HCT116 (cell line): ENCODE measurements at regions not wholly inside any gene's neighbourhood (a gene's known extent, or its start where the extent isn't known, plus 50 kb on each side); places are given as distances from the start of the nearest gene placed in this dataset.

Experiments
- ATAC-seq: fragments of 200-7000 bp; cut with Tn5 transposase; 2 replicates; pipeline ENCODE4 v1.9.1; 2020; ENCODE audit warnings: mild to moderate bottlenecking, moderate library complexity
- BruUV-seq: library from RNA; stranded (reverse); fragments of 400-500 nt; replicated peaks from 2 replicates; lab custom pipeline; 2021; lab: Mats Ljungman, UMichigan
- CTCF ChIA-PET: fragments of 300-600 bp; sonication (Branson Sonifier 250); formaldehyde crosslinking; loops from one replicate; lab custom pipeline; 2021; ENCODE audit warnings: antibody characterized with exemption; lab: Charles Lee
- POLR2A ChIA-PET: fragments of 300-600, 350-600 bp; sonication (Branson Sonifier 250); formaldehyde crosslinking; loops from one replicate; lab custom pipeline; 2021; ENCODE audit warnings: antibody characterized with exemption; lab: Charles Lee
- RAD21 ChIA-PET, 2 experiments: fragments of 300-600 bp; sonication (Branson Sonifier 250); formaldehyde crosslinking; loops; one replicate each; lab custom pipeline; 2023; ENCODE audit warnings: low total read pairs in 2 of 2; ENCODE audit not compliant: uncharacterized antibody in 2 of 2, unreplicated experiment in 2 of 2, low non-redundant PET in 1 of 2; lab: Charles Lee
- DNase-seq: peaks from one replicate; pipeline ENCODE4 v3.0.0-alpha.2; 2010; ENCODE audit warnings: low read depth, low spot score
- H2AFZ ChIP-seq: fragments of 200-600 bp; shearing (Covaris generic), sonication (generic); 2 replicates; pipeline ENCODE4 v1.6.1; 2017; ENCODE audit warnings: low read depth, mixed run types, mixed read lengths, antibody characterized with exemption, low read length; ENCODE audit not compliant: poor library complexity, severe bottlenecking
- H3K27ac ChIP-seq: 2 replicates; pipeline ENCODE4 v1.5.1; 2012; ENCODE audit warnings: low read depth, low read length
- H3K27me3 ChIP-seq: fragments of 200-600 bp; sonication (generic); 2 replicates; pipeline ENCODE4 v1.6.1; 2016; ENCODE audit warnings: mixed run types, low read length, mixed read lengths; ENCODE audit not compliant: insufficient read depth
- H3K36me3 ChIP-seq, 2 experiments: fragments of 200-500 bp in 1 of 2; fragments of 200-600 bp in 1 of 2; sonication (Bioruptor generic) in 1 of 2; sonication (generic) in 1 of 2; 2 replicates each; pipeline versions ENCODE4 v1.5.1 to v1.6.1; 2014 to 2016; ENCODE audit warnings: low read length in 2 of 2, inconsistent platforms in 1 of 2, mixed read lengths in 1 of 2, mixed run types in 1 of 2; ENCODE audit not compliant: insufficient read depth in 2 of 2, control insufficient read depth in 1 of 2
- H3K4me1 ChIP-seq, 2 experiments: fragments of 200-600 bp in 1 of 2; sonication (generic) in 1 of 2; 2 replicates each; pipeline versions ENCODE4 v1.5.1 to v1.6.1; 2012 to 2017; ENCODE audit warnings: low read length in 2 of 2, inconsistent platforms in 1 of 2, mild to moderate bottlenecking in 1 of 2, mixed read lengths in 1 of 2, mixed run types in 1 of 2, moderate library complexity in 1 of 2; ENCODE audit not compliant: insufficient read depth in 2 of 2, control insufficient read depth in 1 of 2
- H3K4me2 ChIP-seq: fragments of 200-600 bp; sonication (generic); 2 replicates; pipeline ENCODE4 v1.6.1; 2017; ENCODE audit warnings: mixed run types, low read length, mixed read lengths
- H3K4me3 ChIP-seq, 2 experiments: fragments of 200-600 bp in 1 of 2; sonication (generic) in 1 of 2; replicated peaks in 1 of 2; 2 replicates each; pipeline ENCODE4 v1.5.1; 2011 to 2016; ENCODE audit warnings: low read length in 2 of 2, control low read depth in 1 of 2, low read depth in 1 of 2, mild to moderate bottlenecking in 1 of 2, mixed read lengths in 1 of 2, mixed run types in 1 of 2
- H3K79me2 ChIP-seq: fragments of 200-600 bp; sonication (generic); 2 replicates; pipeline ENCODE4 v1.6.1; 2017; ENCODE audit warnings: mild to moderate bottlenecking, mixed run types, low read length, moderate library complexity, mixed read lengths; ENCODE audit not compliant: insufficient read depth
- H3K9ac ChIP-seq: fragments of 200-600 bp; sonication (generic); 2 replicates; pipeline ENCODE4 v1.6.1; 2016; ENCODE audit warnings: low read length, mixed read lengths
- H3K9me2 ChIP-seq: fragments of 200-600 bp; sonication (generic), shearing (Covaris generic); 2 replicates; pipeline ENCODE4 v1.6.1; 2017; ENCODE audit warnings: mixed run types, mild to moderate bottlenecking, moderate library complexity; ENCODE audit not compliant: insufficient read depth
- H3K9me3 ChIP-seq, 2 experiments: fragments of 200-500 bp in 1 of 2; fragments of 200-600 bp in 1 of 2; sonication (Bioruptor generic) in 1 of 2; sonication (generic) in 1 of 2; 2 replicates each; pipeline ENCODE4 v1.6.1; 2014 to 2017; ENCODE audit warnings: low read length in 2 of 2, mixed read lengths in 2 of 2, inconsistent platforms in 1 of 2, low read depth in 1 of 2, mild to moderate bottlenecking in 1 of 2, mixed run types in 1 of 2, moderate library complexity in 1 of 2; ENCODE audit not compliant: control insufficient read depth in 1 of 2, insufficient read depth in 1 of 2
- H4K20me1 ChIP-seq: fragments of 200-600 bp; sonication (generic), shearing (Covaris generic); 2 replicates; pipeline ENCODE4 v1.6.1; 2017; ENCODE audit warnings: mixed run types, mild to moderate bottlenecking, moderate library complexity; ENCODE audit not compliant: insufficient read depth
- ATF3 ChIP-seq: IDR thresholded peaks from 2 replicates; pipeline ENCODE4 v1.6.1; 2012
- CBX3 ChIP-seq: IDR thresholded peaks from 2 replicates; pipeline ENCODE4 v1.6.1; 2012; ENCODE audit warnings: low read depth
- CEBPB ChIP-seq: IDR thresholded peaks from 2 replicates; pipeline ENCODE4 v1.6.1; 2012; ENCODE audit warnings: low read depth
- CTCF ChIP-seq, 3 experiments: fragments of 200-600 bp in 1 of 3; sonication (generic) in 1 of 3; IDR thresholded peaks in 2 of 3; conservative IDR thresholded peaks in 1 of 3; 2 replicates each; pipeline ENCODE4 v1.5.1; 2012 to 2017; ENCODE audit warnings: low read depth in 2 of 3, low read length in 2 of 3, antibody characterized with exemption in 1 of 3, borderline replicate concordance in 1 of 3, control low read depth in 1 of 3, mild to moderate bottlenecking in 1 of 3, mixed read lengths in 1 of 3, mixed run types in 1 of 3, moderate library complexity in 1 of 3; ENCODE audit not compliant: insufficient read depth in 1 of 3
- EGR1 ChIP-seq: IDR thresholded peaks from 2 replicates; pipeline ENCODE4 v1.6.1; 2012; ENCODE audit warnings: low read depth
- ELF1 ChIP-seq: IDR thresholded peaks from 2 replicates; pipeline ENCODE4 v1.6.1; 2012; ENCODE audit warnings: low read depth, borderline replicate concordance
- EZH2 ChIP-seq: fragments of 200-600 bp; sonication (generic); IDR thresholded peaks from 2 replicates; pipeline ENCODE4 v1.6.1; 2017; ENCODE audit warnings: antibody characterized with exemption, mixed run types
- EZH2phosphoT487 ChIP-seq: fragments of 200-600 bp; IDR thresholded peaks from 2 replicates; pipeline ENCODE4 v1.6.1; 2018; ENCODE audit warnings: antibody characterized with exemption, borderline replicate concordance
- FOSL1 ChIP-seq: IDR thresholded peaks from 2 replicates; pipeline ENCODE4 v1.6.1; 2012; ENCODE audit warnings: low read depth
- JUND ChIP-seq: IDR thresholded peaks from 2 replicates; pipeline ENCODE4 v1.6.1; 2012
- MAX ChIP-seq: IDR thresholded peaks from 2 replicates; pipeline ENCODE4 v1.6.1; 2012
- POLR2A ChIP-seq: IDR thresholded peaks from 2 replicates; pipeline ENCODE4 v1.7.0; 2011; ENCODE audit warnings: borderline replicate concordance; ENCODE audit not compliant: insufficient read depth, insufficient read length; ENCODE audit errors: extremely low read depth
- POLR2AphosphoS5 ChIP-seq: IDR thresholded peaks from 2 replicates; pipeline ENCODE4 v1.6.1; 2011; ENCODE audit warnings: mild to moderate bottlenecking, low read depth, low read length, moderate library complexity
- RAD21 ChIP-seq: IDR thresholded peaks from 2 replicates; pipeline ENCODE4 v1.6.1; 2012; ENCODE audit warnings: low read depth, mild to moderate bottlenecking
- SIN3A ChIP-seq: IDR thresholded peaks from 2 replicates; pipeline ENCODE4 v1.6.1; 2012; ENCODE audit warnings: low read depth
- SP1 ChIP-seq: IDR thresholded peaks from 2 replicates; pipeline ENCODE4 v1.6.1; 2012; ENCODE audit warnings: low read depth
- SRF ChIP-seq: IDR thresholded peaks from 2 replicates; pipeline ENCODE4 v1.6.1; 2012; ENCODE audit warnings: low read depth
- TCF7L2 ChIP-seq: IDR thresholded peaks from 2 replicates; pipeline ENCODE4 v1.7.0; 2011; ENCODE audit warnings: borderline replicate concordance, inconsistent platforms; ENCODE audit not compliant: insufficient read depth, insufficient read length; ENCODE audit errors: extremely low read depth
- YY1 ChIP-seq: IDR thresholded peaks from 2 replicates; pipeline ENCODE4 v1.6.1; 2011; ENCODE audit warnings: low read length, low read depth, moderate library complexity, mild to moderate bottlenecking; ENCODE audit not compliant: insufficient replicate concordance; ENCODE audit errors: extremely low read depth
- ZNF274 ChIP-seq: fragments of 200-500 bp; sonication (Bioruptor generic); IDR thresholded peaks from 2 replicates; pipeline ENCODE4 v1.6.1; 2014; ENCODE audit warnings: mild to moderate bottlenecking, low read depth, low read length, inconsistent platforms
- intact Hi-C: fragments of 100-400 bp; cut with micrococcal nuclease; formaldehyde crosslinking; loops from 2 replicates; pipeline ENCODE4 v1.10.0; 2022

GRCh38 chr13:60756306-60756705 is 359.3 kb downstream of the TDRD3 start:
- H3K4me3 ChIP-seq: no peak overlapping the region
- H3K4me1 ChIP-seq: no peaks in the 10 kb centered on the region
- no peak for ATAC-seq
- H3K79me2 ChIP-seq: no peaks in the 10 kb centered on the region
- H3K9me2 ChIP-seq: no peaks in the 10 kb centered on the region
- H4K20me1 ChIP-seq: no peaks in the 10 kb centered on the region
- no peak overlapping the region for H3K27ac ChIP-seq
- no peak for DNase-seq
- H3K4me2 ChIP-seq: no peak overlapping the region
- intact Hi-C loops: no loop called here
- H3K36me3 ChIP-seq: no peaks in the 10 kb centered on the region
- CTCF ChIA-PET: no interaction called here
- RAD21 ChIA-PET: no interaction called here
- POLR2A ChIA-PET: no interaction called here
- BruUV-seq: no TSS peak
- no peaks in the 10 kb centered on the region for H3K9me3 ChIP-seq
- no peak overlapping the region for H2AFZ ChIP-seq
- TF ChIP-seq EZH2phosphoT487 (no peak), CEBPB (no peak), ELF1 (no peak), YY1 (no peak), CTCF (IDR thresholded peaks at IDR 0.05 in 2 of 3, conservative IDR thresholded peaks at IDR 0.05 in 1 of 3; ENCODE audit: borderline replicate concordance in 1 of 3, insufficient read depth in 1 of 3, low read depth in 2 of 3, low read length in 2 of 3) (no peak), JUND (no peak), SRF (no peak), SIN3A (no peak), POLR2AphosphoS5 (no peak), RAD21 (no peak), EGR1 (no peak), ATF3 (no peak), ZNF274 (no peak), CBX3 (no peak), SP1 (no peak), EZH2 (no peak), MAX (no peak), POLR2A (no peak), FOSL1 (no peak), TCF7L2 (no peak)
- no peak overlapping the region for H3K9ac ChIP-seq
- no peaks in the 10 kb centered on the region for H3K27me3 ChIP-seq
